SU-DHL-6 (cell line): ENCODE measurements at regions not wholly inside any gene's neighbourhood (a gene's known extent, or its start where the extent isn't known, plus 50 kb on each side); places are given as distances from the start of the nearest gene placed in this dataset.

ENCODE experiments used
- H2AFZ ChIP-seq: fragments of 200-600 bp; sonication (generic); 2 replicates; pipeline ENCODE4 v1.6.1; 2014; ENCODE audit warnings: low read depth, mild to moderate bottlenecking, moderate library complexity, mixed read lengths, antibody characterized with exemption, low read length; ENCODE audit not compliant: severe bottlenecking
- H3F3A ChIP-seq: fragments of 200-600 bp; shearing (Covaris generic); 2 replicates; pipeline ENCODE4 v1.6.0; 2016; ENCODE audit warnings: antibody characterized with exemption, mild to moderate bottlenecking; ENCODE audit not compliant: insufficient read depth
- H3K27ac ChIP-seq: fragments of 200-600 bp; sonication (generic); 2 replicates; pipeline ENCODE4 v1.5.1; 2016; ENCODE audit warnings: low read depth, mild to moderate bottlenecking, low read length, moderate library complexity, mixed read lengths
- H3K27me3 ChIP-seq: fragments of 200-600 bp; sonication (generic), shearing (Covaris generic); 2 replicates; pipeline ENCODE4 v1.6.0; 2014; ENCODE audit warnings: mild to moderate bottlenecking, low read length
- H3K36me3 ChIP-seq: fragments of 200-600 bp; sonication (generic); 2 replicates; pipeline ENCODE4 v1.6.1; 2014; ENCODE audit warnings: mild to moderate bottlenecking, low read length, mixed read lengths
- H3K4me2 ChIP-seq: fragments of 300-600, 200-600 bp; shearing (Covaris generic), sonication (generic); 2 replicates; pipeline ENCODE4 v1.6.0; 2014; ENCODE audit warnings: low read length, low read depth, mild to moderate bottlenecking; ENCODE audit not compliant: poor library complexity, severe bottlenecking
- H3K4me3 ChIP-seq: fragments of 200-600 bp; sonication (generic); 2 replicates; pipeline ENCODE4 v1.5.1; 2014; ENCODE audit warnings: antibody characterized with exemption, low read length, mild to moderate bottlenecking, mixed read lengths; ENCODE audit not compliant: insufficient read depth, poor library complexity, severe bottlenecking
- H3K79me2 ChIP-seq: fragments of 200-600 bp; sonication (generic); 2 replicates; pipeline ENCODE4 v1.6.1; 2014; ENCODE audit warnings: mild to moderate bottlenecking, low read length, moderate library complexity; ENCODE audit not compliant: insufficient read depth
- H3K9ac ChIP-seq: fragments of 200-600 bp; sonication (generic); 2 replicates; pipeline ENCODE4 v1.7.0; 2014; ENCODE audit warnings: mild to moderate bottlenecking, low read length
- H3K9me2 ChIP-seq: fragments of 200-600 bp; sonication (generic); replicated peaks from 2 replicates; pipeline ENCODE4 v1.6.1; 2014; ENCODE audit warnings: low read length; ENCODE audit not compliant: insufficient read depth
- H3K9me3 ChIP-seq: fragments of 200-600 bp; sonication (generic); 2 replicates; pipeline ENCODE4 v1.6.1; 2014; ENCODE audit warnings: low read length, mixed read lengths; ENCODE audit not compliant: insufficient read depth
- H4K20me1 ChIP-seq: fragments of 200-600 bp; sonication (generic); 2 replicates; pipeline ENCODE4 v1.6.1; 2014; ENCODE audit warnings: low read depth, mild to moderate bottlenecking, antibody characterized with exemption, low read length, moderate library complexity, mixed read lengths
- EZH2phosphoT487 ChIP-seq: fragments of 200-600 bp; sonication (generic), shearing (Covaris generic); conservative IDR thresholded peaks from 2 replicates; pipeline ENCODE4 v1.6.1; 2018; ENCODE audit warnings: mild to moderate bottlenecking, antibody characterized with exemption, low read length, moderate library complexity, mixed read lengths
- TF ChIP-seq, protein P1 (sequence below): fragments of 200-600 bp; sonication (generic); IDR thresholded peaks from one replicate; pipeline ENCODE4 v1.5.1; 2017; ENCODE audit warnings: antibody characterized with exemption, mild to moderate bottlenecking, low read length, moderate library complexity; ENCODE audit not compliant: insufficient read depth, poor library complexity, severe bottlenecking

DNA sequence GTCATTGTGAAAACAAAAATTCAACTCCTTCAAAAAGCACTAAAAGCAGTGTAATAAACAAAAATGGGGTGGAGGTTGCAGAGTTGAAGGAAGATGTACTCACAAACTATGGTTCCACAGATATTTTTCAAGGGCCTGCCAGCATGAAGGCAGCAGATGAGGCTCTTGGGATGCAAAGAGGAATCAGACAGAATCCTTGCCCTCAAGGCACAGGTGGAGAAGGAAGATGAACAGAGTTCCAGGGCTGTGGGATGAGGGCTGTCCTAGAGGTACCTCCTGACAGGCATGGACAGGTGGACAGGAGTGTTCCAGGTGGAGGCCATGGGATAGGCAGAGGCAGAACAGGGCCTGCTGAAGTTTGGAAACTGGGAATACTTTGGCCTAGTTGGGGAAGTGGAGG, 140.5 kb upstream of the ANKH start:
- Histone ChIP-seq H3K9ac (no peak overlapping the region), H3K9me2 (no peaks in the 10 kb centered on the region), H3K27ac (no peak overlapping the region), H3K79me2 (no peaks in the 10 kb centered on the region), H4K20me1 (no peaks in the 10 kb centered on the region), H3K36me3 (no peaks in the 10 kb centered on the region), H3K4me2 (no peak overlapping the region), H2AFZ (no peak overlapping the region), H3K9me3 (no peaks in the 10 kb centered on the region), H3K4me3 (no peak overlapping the region), H3K27me3 (no peaks in the 10 kb centered on the region), H3F3A (no peaks in the 10 kb centered on the region)
- no peak for TF ChIP-seq EZH2phosphoT487
- TF ChIP-seq, protein P1, sequence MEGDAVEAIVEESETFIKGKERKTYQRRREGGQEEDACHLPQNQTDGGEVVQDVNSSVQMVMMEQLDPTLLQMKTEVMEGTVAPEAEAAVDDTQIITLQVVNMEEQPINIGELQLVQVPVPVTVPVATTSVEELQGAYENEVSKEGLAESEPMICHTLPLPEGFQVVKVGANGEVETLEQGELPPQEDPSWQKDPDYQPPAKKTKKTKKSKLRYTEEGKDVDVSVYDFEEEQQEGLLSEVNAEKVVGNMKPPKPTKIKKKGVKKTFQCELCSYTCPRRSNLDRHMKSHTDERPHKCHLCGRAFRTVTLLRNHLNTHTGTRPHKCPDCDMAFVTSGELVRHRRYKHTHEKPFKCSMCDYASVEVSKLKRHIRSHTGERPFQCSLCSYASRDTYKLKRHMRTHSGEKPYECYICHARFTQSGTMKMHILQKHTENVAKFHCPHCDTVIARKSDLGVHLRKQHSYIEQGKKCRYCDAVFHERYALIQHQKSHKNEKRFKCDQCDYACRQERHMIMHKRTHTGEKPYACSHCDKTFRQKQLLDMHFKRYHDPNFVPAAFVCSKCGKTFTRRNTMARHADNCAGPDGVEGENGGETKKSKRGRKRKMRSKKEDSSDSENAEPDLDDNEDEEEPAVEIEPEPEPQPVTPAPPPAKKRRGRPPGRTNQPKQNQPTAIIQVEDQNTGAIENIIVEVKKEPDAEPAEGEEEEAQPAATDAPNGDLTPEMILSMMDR = no peak

GRCh38 chr5:15010936-15011335, 139.4 kb upstream of the ANKH start:
- no peak for TF ChIP-seq EZH2phosphoT487
- TF ChIP-seq, protein P1 = no peak
- no peak overlapping the region for H2AFZ ChIP-seq
- H3K27ac ChIP-seq = no peak overlapping the region
- no peaks in the 10 kb centered on the region for H3K79me2 ChIP-seq
- H3K27me3 ChIP-seq = no peaks in the 10 kb centered on the region
- H3K36me3 ChIP-seq = no peaks in the 10 kb centered on the region
- no peaks in the 10 kb centered on the region for H3K9me3 ChIP-seq
- no peaks in the 10 kb centered on the region for H3K9me2 ChIP-seq
- H4K20me1 ChIP-seq = no peaks in the 10 kb centered on the region
- no peak overlapping the region for H3K4me2 ChIP-seq
- no peaks in the 10 kb centered on the region for H3F3A ChIP-seq
- no peak overlapping the region for H3K9ac ChIP-seq
- no peak overlapping the region for H3K4me3 ChIP-seq

DNA sequence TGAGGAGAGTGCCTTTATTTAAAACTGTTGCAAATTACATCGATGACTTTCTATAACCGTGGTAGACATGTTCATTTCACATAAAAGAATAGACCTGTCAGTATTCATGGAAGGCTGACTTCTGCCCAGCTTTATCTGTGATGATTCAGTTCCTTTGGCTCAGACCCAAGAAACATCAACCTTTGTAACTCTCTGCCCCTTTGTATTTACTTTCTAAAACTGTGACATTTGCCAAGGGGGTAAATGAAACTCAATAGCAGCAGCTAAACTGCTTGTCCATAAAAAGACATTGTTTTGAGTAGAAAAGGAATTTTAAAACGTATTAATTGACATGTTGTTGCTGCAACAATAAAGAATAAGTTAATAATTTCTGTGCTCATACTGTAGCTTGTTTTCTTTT, 137.8 kb upstream of the ANKH start:
- no peak overlapping the region for H3K4me3 ChIP-seq
- H3K36me3 ChIP-seq = no peaks in the 10 kb centered on the region
- H3K9ac ChIP-seq = no peak overlapping the region
- TF ChIP-seq EZH2phosphoT487 = no peak
- TF ChIP-seq, protein P1 = no peak
- H3K9me2 ChIP-seq = no peaks in the 10 kb centered on the region
- H3K79me2 ChIP-seq = no peaks in the 10 kb centered on the region
- H3K9me3 ChIP-seq = no peaks in the 10 kb centered on the region
- H3K4me2 ChIP-seq = no peak overlapping the region
- no peaks in the 10 kb centered on the region for H4K20me1 ChIP-seq
- no peaks in the 10 kb centered on the region for H3F3A ChIP-seq
- H3K27ac ChIP-seq = no peak overlapping the region
- H2AFZ ChIP-seq = no peak overlapping the region
- H3K27me3 ChIP-seq = no peaks in the 10 kb centered on the region
